Mesenteric fat pad (tissue), 1 donor: ENCODE measurements at regions not wholly inside any gene's neighbourhood (a gene's known extent, or its start where the extent isn't known, plus 50 kb on each side); places are given as distances from the start of the nearest gene placed in this dataset.
A peak's percentile ranks its signal among the peaks of the same experiment; 100 is the strongest.

Experiments used
- DNase-seq: peaks from one replicate; pipeline ENCODE4 v3.0.0-alpha.2; 2020; ENCODE audit warnings: low spot score
- donor health status: DM: yes; HTN: yes; CAD: no.

DNA sequence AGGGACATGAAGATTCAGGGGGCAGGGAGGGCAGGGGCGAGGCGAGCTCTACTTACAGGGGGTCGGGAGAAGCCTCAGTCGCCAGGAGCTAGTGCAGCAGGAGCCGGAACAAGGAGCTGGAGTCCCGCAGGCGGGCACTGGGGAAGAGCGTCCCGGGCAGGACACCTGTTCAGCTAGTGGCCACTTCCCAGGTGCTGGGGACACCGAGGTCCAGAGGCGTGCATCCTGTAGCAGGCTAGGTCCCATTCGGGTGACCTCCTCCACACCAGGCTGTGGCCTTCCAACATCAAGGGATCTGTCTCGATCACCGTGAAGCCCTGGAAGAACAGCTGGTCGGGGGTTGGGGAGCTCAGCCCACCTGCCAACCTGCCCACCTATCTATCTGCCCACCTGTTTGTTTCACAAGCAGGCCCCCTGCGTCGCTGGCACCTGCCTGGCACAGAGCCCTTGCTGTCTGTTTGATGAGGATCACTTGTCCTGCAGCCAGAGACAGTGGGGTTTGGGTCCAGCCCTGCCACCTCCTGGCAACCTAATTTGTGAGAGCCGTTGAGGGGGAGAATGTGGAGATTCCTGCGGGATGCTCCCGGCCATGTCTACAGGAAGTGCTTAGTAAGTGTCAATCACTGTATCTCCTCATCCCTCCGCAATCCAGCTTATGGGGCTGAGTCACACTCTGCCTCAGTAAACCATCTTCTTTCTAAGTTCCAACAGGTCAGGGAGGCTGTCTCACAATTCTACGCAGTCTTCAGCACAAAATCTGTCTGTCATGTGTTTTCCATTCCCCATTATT lies 940.9 kb downstream of the BRD1 start:
- DNase-seq: peak; percentile 69

DNA sequence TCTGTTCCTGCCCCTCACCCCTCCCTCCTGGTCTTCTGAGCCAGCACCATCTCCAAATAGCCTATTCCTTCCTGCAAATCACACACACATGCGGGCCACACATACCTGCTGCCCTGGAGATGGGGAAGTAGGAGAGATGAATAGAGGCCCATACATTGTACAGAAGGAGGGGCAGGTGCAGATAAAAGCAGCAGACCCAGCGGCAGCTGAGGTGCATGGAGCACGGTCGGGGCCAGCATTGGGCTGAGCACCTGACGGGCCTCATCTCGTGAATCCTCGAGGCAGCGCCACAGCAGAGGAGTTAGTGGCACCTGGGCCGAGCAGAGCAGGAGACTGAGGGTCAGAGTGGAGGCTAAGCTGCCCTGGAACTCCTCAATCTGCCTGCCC lies 941.8 kb downstream of the BRD1 start:
- peak; percentile 77 for DNase-seq

DNA sequence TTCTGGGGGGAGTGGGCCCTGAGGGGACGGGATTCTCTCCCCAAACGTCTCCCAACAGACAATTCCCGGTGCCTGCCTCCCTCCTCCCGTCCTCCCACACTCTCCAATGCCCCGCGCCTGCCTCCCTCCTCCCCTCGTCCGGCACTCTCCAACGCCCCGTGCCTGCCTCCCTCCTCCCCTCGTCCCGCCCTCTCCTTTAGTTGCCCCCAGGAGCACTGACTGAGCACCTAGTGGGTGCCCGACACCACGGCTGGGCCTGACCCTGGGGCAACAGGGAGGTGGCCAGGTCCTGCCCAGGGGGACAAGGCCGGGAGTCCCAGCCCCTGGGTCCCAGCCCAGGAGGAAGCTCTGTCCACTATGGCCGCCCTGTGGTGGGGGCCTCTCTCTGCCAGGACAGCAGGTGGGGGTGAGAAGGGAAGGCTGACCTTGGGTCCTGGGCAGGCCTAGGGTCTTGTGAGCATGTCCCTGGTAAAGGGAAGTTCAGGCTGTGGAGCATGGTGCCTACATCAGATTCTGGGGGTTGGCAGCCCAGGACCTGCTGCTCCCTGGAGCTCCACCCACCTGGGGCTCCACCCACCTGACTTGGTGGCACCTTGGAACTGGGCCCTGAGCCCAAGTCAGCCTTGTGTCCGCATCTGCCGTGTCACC lies 942.3 kb downstream of the BRD1 start:
- peak; percentile 75 for DNase-seq

GRCh38 chr22:48884786-48885185 lies 942.9 kb downstream of the BRD1 start:
- peak; percentile 75 for DNase-seq

- DNase-seq: peak; percentile 60
These were observed 943.3 kb downstream of the BRD1 start for GRCh38 chr22:48884324-48884723.

- no peak for DNase-seq
These were observed 944.3 kb downstream of the BRD1 start for GRCh38 chr22:48883211-48883960.

- DNase-seq: no peak
These were observed 945.0 kb downstream of the BRD1 start for GRCh38 chr22:48882636-48883200.

DNA sequence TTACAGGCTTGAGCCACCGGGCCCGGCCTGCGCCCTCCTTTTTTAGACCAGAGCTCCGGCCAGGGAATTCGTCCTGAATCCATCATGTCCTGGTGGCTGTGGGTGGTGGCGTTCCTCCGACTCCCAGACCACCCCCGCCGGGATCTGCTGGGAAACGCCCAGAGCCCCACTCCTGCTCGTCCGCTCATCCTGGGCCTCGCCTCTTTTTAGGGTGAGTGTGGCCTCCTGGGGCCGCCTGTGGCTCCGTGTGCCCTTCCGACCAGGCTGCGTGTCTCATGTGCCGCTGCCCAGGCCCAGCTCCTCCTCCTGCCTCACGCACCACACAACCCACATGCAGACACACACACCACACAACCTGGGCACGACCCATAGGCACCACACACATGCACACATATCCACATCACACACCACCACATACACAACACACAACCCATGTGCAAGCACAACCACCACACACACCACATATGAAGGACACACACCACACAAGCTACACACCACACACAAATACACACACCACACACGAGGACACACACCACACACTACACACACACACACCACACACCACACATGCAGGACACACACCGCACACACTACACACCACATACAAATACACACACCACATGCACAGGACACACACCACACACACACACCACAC lies 946.2 kb downstream of the BRD1 start:
- DNase-seq: no peak

- DNase-seq: no peak
These were observed 946.9 kb downstream of the BRD1 start for GRCh38 chr22:48880749-48881148.

DNA sequence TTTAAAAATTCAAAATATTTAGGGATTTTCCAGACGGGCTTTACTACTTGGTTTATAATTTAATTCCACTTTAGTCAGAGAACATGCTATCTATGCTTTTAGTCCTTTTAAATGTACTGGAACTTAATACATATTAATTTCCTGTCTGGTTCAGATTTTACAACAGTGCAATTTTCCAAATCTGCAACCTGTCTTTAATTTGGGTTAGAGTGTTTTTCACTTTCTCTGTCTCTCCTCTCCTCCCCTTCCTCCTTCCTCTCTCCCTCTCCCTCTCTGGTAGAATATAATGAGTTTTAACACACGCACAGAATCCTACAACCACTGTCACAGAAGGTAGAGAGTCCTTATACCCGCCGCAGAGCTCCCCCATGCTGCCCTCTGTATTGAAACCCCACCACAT lies 950.7 kb downstream of the BRD1 start:
- no peak for DNase-seq

- DNase-seq: peak; percentile 67
These were observed 952.7 kb downstream of the BRD1 start for GRCh38 chr22:48874956-48875355.

DNA sequence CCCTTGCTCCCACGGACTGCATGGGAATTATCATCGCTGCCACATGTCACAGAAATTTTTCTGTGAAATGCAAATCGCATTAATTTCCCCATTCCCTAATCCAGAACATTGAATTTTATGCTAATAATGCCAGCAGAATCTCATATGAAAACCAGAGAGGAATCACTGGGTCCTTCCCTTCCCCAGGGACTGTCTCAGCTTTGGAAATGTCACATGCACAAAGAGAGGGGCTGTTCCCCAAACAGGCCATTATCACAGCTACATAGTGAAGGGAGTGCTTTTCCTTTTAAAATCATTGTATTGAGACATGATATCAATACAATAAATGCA lies 954.5 kb downstream of the BRD1 start:
- no peak for DNase-seq

- DNase-seq: peak; percentile 53
These were observed 955.1 kb downstream of the BRD1 start for GRCh38 chr22:48872271-48873190.

- peak; percentile 59 for DNase-seq
These were observed 956.4 kb downstream of the BRD1 start for GRCh38 chr22:48871176-48871840.

GRCh38 chr22:48870436-48870835 lies 957.2 kb downstream of the BRD1 start:
- peak; percentile 47 for DNase-seq

- no peak for DNase-seq
These were observed 957.9 kb downstream of the BRD1 start for GRCh38 chr22:48869788-48870187.

- peak; percentile 65 for DNase-seq
These were observed 958.5 kb downstream of the BRD1 start for GRCh38 chr22:48869161-48869560.

GRCh38 chr22:48868554-48868953 lies 959.1 kb downstream of the BRD1 start:
- peak; percentile 69 for DNase-seq

DNA sequence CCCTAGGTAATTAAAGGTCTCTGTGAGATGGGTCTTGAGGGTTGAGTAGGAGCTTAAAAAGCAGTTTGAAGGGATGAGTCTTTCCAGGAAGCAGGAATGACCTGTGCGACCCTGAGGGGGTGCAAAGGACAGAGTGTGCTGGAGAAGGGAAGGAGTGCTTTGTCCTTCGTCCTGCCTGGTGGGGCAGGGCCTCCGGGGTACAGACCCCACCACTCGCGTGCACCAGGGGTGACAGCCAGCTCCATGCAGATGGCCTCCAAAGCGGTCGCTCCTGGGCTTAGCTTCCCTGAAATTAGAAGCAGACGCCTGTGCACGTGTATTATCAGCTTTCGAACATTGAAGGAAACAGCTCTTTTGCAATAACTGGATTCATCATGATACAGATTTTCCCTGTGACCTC lies 959.8 kb downstream of the BRD1 start:
- no peak for DNase-seq
